Duodenal mucosa (tissue), 2 donors: ENCODE measurements at regions not wholly inside any gene's neighbourhood (a gene's known extent, or its start where the extent isn't known, plus 50 kb on each side); places are given as distances from the start of the nearest gene placed in this dataset.

Experiments used
- H3K27ac ChIP-seq: one replicate; pipeline ENCODE4 v1.7.0; 2013; ENCODE audit warnings: low read depth, low read length
- H3K27me3 ChIP-seq, 2 donors: one replicate each; pipeline ENCODE4 v1.7.0; 2013; ENCODE audit warnings: low read length in 2 of 2, control low read depth in 1 of 2; ENCODE audit not compliant: insufficient read depth in 2 of 2, control insufficient read depth in 1 of 2
- H3K36me3 ChIP-seq, 2 donors: one replicate each; pipeline ENCODE4 v1.7.0; 2013; ENCODE audit warnings: low read length in 2 of 2, control low read depth in 1 of 2; ENCODE audit not compliant: insufficient read depth in 2 of 2, control insufficient read depth in 1 of 2
- H3K4me1 ChIP-seq, 2 donors: one replicate each; pipeline ENCODE4 v1.7.0; 2013; ENCODE audit warnings: low read length in 2 of 2, control low read depth in 1 of 2; ENCODE audit not compliant: insufficient read depth in 2 of 2, control insufficient read depth in 1 of 2
- H3K4me3 ChIP-seq, 2 donors: one replicate each; pipeline ENCODE4 v1.7.0; 2013; ENCODE audit warnings: low read length in 2 of 2, low read depth in 1 of 2
- H3K9ac ChIP-seq, 2 donors: one replicate each; pipeline ENCODE4 v1.7.0; 2013; ENCODE audit warnings: low read length in 2 of 2, low read depth in 1 of 2
- H3K9me3 ChIP-seq, 2 donors: one replicate each; pipeline ENCODE4 v1.7.0; 2013; ENCODE audit warnings: low read length in 2 of 2, control low read depth in 1 of 2; ENCODE audit not compliant: control insufficient read depth in 1 of 2

GRCh38 chr7:156001496-156002260, 189.4 kb upstream of the SHH start:
- peaks cover 5 to 7% of the 10 kb centered on the region in 2 donors for H3K4me1 ChIP-seq
- no peaks in the 10 kb centered on the region for H3K9me3 ChIP-seq
- no peaks in the 10 kb centered on the region for H3K36me3 ChIP-seq
- no peak overlapping the region for H3K27ac ChIP-seq
- H3K9ac ChIP-seq, result no peak overlapping the region
- no peak overlapping the region for H3K4me3 ChIP-seq
- H3K27me3 ChIP-seq, result no peaks in the 10 kb centered on the region

- H3K4me1 ChIP-seq, result peaks cover 5 to 7% of the 10 kb centered on the region in 2 donors
- no peaks in the 10 kb centered on the region for H3K9me3 ChIP-seq
- no peaks in the 10 kb centered on the region for H3K27me3 ChIP-seq
- no peak overlapping the region for H3K4me3 ChIP-seq
- H3K27ac ChIP-seq, result no peak overlapping the region
- no peak overlapping the region for H3K9ac ChIP-seq
- no peaks in the 10 kb centered on the region for H3K36me3 ChIP-seq
These were observed 188.5 kb upstream of the SHH start for GRCh38 chr7:156000601-156001396.

DNA sequence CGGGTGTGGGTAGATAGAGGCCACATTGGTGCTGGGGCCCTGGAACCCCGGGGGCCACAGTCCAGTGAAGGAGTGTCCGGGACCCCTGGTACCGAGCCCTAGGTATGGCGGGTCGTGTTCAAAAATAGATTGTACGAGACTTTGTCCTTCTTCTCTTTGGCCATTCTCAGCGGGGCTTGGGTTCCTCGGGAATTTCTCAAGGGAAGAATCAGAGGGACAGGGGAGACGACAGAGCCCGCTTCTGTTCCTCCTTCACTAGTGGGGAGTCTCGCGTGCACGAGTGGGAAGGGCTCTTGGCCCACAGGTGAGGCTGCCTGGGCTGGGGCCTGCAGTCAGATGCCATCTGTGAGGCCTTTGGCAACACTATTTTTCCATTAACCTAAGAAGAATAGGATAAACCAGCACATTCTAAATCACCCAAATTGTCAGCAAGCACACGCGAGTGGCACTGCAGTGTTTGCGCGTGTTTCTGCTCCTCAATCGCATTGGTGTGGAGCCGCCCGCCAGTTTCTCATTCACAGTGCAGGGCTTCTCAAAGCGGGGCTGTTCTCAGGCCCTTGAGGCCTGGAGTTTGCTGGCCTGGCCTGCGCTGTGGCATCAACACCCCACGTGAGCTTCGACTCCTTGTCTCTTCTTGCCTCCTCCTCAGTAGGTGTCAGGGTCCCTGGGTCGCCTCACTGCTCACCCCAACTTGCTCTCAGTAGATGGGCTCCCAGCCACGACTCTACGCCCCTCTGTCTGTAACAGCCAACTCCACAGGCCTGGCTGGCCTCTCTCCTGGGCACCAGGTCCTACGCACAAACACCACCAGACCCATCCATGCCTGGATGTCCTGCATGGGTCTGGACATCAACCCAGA, 187.6 kb upstream of the SHH start:
- Histone ChIP-seq H3K9me3 (no peaks in the 10 kb centered on the region), H3K36me3 (no peaks in the 10 kb centered on the region), H3K4me1 (peaks cover 5 to 7% of the 10 kb centered on the region in 2 donors), H3K27me3 (no peaks in the 10 kb centered on the region), H3K27ac (no peak overlapping the region), H3K9ac (no peak overlapping the region), H3K4me3 (no peak overlapping the region)

DNA sequence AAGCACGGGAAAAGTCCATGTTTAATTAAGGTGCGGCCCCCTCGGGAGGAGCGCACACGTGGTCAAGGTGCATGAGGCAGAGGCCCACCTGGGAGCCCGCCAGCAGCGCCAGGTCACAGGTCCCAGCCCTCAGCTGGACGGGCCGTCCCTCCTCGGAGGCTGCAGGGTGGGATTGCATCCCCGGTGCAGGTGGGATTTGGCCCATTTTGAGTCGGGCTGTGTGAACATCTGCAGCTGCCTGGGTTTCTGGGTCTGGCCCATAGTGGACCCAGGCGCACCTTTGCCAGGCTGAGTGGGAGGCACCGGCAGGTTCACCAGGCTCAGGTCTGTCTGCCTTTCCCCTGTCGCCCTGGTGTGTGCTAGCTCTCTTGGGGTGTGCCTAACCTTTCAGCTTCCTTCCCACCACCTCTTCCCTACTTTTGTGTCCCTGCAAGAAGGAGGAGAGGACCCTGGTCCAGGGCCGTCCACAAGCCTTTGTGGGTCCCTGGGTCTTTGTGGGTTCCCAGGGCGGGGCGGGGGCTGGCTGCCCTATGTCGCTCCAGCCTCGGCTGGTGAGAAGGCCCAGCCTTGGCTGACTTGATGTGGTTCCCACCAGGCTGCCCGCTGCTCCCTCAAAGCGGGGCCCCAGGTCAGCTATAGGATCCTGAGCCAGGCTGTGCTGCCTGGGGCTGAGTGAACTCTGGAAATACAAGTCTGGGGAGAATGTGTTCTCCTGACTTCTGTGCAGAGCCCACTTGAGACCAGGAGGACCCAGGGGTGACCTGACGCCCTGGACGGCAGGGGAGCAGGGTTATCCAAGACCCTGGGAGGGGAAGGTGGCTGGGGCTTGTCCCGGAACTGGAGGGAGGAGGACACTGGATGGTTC, 186.7 kb upstream of the SHH start:
- H3K27ac ChIP-seq, result no peak overlapping the region

DNA sequence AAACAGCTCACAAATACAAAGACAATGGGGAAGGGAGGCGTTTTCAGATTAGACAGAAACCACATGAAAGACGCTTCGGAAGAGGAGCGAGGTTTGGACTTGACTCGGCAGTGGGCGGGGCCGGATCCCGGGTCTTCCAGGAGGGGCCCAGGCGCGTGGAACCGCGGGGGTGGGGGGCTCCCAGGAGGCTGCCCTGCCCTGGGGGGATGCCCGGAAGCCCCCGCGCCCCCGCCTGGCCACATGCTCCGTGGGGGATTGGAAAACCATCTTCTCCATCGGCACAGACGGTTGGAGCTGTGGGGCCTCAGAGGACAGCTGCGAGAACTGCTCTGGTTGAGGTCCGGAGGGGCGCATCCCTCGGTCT, 186.0 kb upstream of the SHH start:
- H3K9ac ChIP-seq, result no peak overlapping the region
- H3K9me3 ChIP-seq, result no peaks in the 10 kb centered on the region
- no peak overlapping the region for H3K27ac ChIP-seq
- no peaks in the 10 kb centered on the region for H3K27me3 ChIP-seq
- H3K4me1 ChIP-seq, result peaks cover 5 to 7% of the 10 kb centered on the region in 2 donors
- H3K4me3 ChIP-seq, result no peak overlapping the region
- H3K36me3 ChIP-seq, result no peaks in the 10 kb centered on the region

More for the DNA sequence above, 186.7 kb upstream of the SHH start:
- no peak overlapping the region for H3K9ac ChIP-seq
- H3K27me3 ChIP-seq, result no peaks in the 10 kb centered on the region
- H3K4me3 ChIP-seq, result no peak overlapping the region
- H3K36me3 ChIP-seq, result no peaks in the 10 kb centered on the region
- no peaks in the 10 kb centered on the region for H3K9me3 ChIP-seq
- peaks cover 5 to 7% of the 10 kb centered on the region in 2 donors for H3K4me1 ChIP-seq

DNA sequence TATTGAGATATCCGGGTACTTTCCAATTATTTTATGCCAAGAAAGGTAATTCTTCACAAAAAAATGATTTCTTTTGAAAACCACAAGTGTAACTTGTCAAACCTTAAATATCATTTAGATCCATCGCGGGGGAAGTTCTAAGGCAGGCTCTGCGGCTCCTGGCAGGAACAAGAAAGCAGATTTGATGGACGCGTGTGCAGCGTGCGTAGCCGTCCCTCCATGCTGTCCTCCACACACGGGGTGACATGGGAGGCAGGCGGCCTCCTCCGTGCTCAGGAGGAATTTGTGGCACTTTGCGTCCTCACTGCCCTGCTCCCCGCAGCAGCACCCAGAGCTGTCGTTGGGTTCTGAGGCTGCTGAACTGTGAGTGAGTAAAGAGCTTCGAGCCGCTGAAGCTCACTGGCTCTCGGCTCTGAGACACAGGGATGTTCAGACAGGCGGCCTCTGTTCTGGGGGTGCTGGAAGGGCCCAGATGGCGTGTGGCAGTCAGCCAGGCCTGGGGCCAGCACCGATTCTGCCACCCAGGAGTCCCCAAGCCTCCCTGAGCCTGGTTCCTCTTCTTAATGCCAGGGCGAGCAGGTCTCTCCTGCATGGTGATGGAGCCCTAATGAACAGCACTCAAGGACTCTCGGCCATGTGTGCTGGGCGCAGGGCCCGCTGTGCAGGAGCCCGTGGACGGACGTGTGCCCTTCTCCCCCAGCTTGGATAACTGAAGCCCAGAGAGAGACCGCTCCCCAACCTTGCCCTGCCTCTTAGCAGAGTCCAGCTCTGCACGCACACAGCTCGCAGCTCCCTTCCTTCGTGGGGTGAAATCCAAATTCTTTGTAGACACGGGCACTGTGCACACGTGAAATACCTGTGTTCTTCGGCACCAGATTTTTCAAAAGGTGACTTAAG, 185.4 kb upstream of the SHH start:
- Histone ChIP-seq H3K36me3 (no peaks in the 10 kb centered on the region), H3K4me1 (peaks cover 2% of the 10 kb centered on the region in 2 donors), H3K27ac (no peak overlapping the region), H3K4me3 (no peak overlapping the region), H3K27me3 (no peaks in the 10 kb centered on the region), H3K9me3 (no peaks in the 10 kb centered on the region), H3K9ac (no peak overlapping the region)

GRCh38 chr7:155996718-155997280, 184.5 kb upstream of the SHH start:
- Histone ChIP-seq H3K4me3 (no peak overlapping the region), H3K27me3 (no peaks in the 10 kb centered on the region), H3K9me3 (no peaks in the 10 kb centered on the region), H3K27ac (no peak overlapping the region), H3K9ac (no peak overlapping the region), H3K36me3 (no peaks in the 10 kb centered on the region), H3K4me1 (no peaks in the 10 kb centered on the region)

DNA sequence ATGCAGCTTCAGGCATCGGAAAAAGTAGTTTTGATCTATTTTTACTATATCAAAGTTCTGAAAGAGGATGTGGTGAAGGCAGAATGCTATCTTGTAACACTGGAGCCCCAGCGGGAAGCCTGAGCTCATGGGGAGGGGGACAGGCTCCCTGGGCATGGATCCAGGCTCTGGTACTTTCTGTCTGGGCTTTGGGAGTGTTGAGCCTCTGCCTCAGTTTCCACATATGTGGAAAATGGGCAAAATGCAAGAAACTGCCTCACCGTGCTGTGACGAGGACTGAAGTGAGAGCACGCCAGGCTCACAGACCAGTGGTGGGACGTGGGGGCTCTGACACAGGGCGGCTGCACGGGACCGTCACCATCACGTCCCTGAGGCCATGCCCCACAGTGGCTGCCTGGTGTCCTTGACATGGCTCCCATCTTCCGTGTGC, 182.9 kb upstream of the SHH start:
- no peaks in the 10 kb centered on the region for H3K36me3 ChIP-seq
- H3K9me3 ChIP-seq, result no peaks in the 10 kb centered on the region
- H3K27me3 ChIP-seq, result no peaks in the 10 kb centered on the region
- no peaks in the 10 kb centered on the region for H3K4me1 ChIP-seq
- H3K27ac ChIP-seq, result no peak overlapping the region
- H3K4me3 ChIP-seq, result no peak overlapping the region
- H3K9ac ChIP-seq, result no peak overlapping the region
